Immature natural killer cell (primary cell): ENCODE measurements at regions not wholly inside any gene's neighbourhood (a gene's known extent, or its start where the extent isn't known, plus 50 kb on each side); places are given as distances from the start of the nearest gene placed in this dataset.

ENCODE experiments used
- DNase-seq, 3 donors: peaks; one replicate each; pipeline ENCODE4 v3.0.0; 2022; ENCODE audit warnings: mixed read lengths in 1 of 3
- H3K27ac Mint-ChIP-seq, 6 donors: one replicate each; pipeline ENCODE4 v1.8.0; 2020; ENCODE audit warnings: mixed read lengths in 6 of 6, mild to moderate bottlenecking in 5 of 6, inconsistent platforms in 4 of 6, moderate library complexity in 3 of 6
- H3K27me3 Mint-ChIP-seq, 3 donors: one replicate each; pipeline ENCODE4 v1.8.0; 2020 to 2021; ENCODE audit warnings: low read depth in 3 of 3, mild to moderate bottlenecking in 3 of 3, mixed read lengths in 3 of 3, moderate library complexity in 3 of 3, inconsistent platforms in 1 of 3
- H3K36me3 Mint-ChIP-seq, 3 donors: one replicate each; pipeline ENCODE4 v1.8.0; 2020; ENCODE audit warnings: mixed read lengths in 3 of 3, inconsistent platforms in 2 of 3, mild to moderate bottlenecking in 2 of 3
- H3K4me1 Mint-ChIP-seq, 2 donors: one replicate each; pipeline ENCODE4 v1.8.0; 2020; ENCODE audit warnings: inconsistent platforms in 2 of 2, mild to moderate bottlenecking in 2 of 2, mixed read lengths in 2 of 2, moderate library complexity in 1 of 2
- H3K4me3 Mint-ChIP-seq, 5 donors: one replicate each; pipeline ENCODE4 v1.8.0; 2020; ENCODE audit warnings: mild to moderate bottlenecking in 5 of 5, mixed read lengths in 5 of 5, inconsistent platforms in 3 of 5, moderate library complexity in 3 of 5
- H3K9me3 Mint-ChIP-seq, 6 donors: one replicate each; pipeline ENCODE4 v1.8.0; 2020; ENCODE audit warnings: mild to moderate bottlenecking in 6 of 6, mixed read lengths in 6 of 6, inconsistent platforms in 4 of 6, moderate library complexity in 3 of 6

- Mint-ChIP-seq H3K9me3 (no peaks in the 10 kb centered on the region), H3K4me1 (peaks cover 0 to 7% of the 10 kb centered on the region in 2 donors), H3K27me3 (peaks cover 1 to 4% (median 4%) of the 10 kb centered on the region in 3 donors), H3K4me3 (no peak overlapping the region), H3K36me3 (no peaks in the 10 kb centered on the region), H3K27ac (peak overlapping the region in 1 of 6 donors; percentile 55)
- no peak for DNase-seq
These were observed 102.3 kb upstream of the DRD2 start for GRCh38 chr11:113577356-113578032.

- DNase-seq: no peak
- Mint-ChIP-seq H3K4me1 (peaks cover 0 to 7% of the 10 kb centered on the region in 2 donors), H3K27ac (no peak overlapping the region), H3K4me3 (no peak overlapping the region), H3K9me3 (no peaks in the 10 kb centered on the region), H3K36me3 (no peaks in the 10 kb centered on the region), H3K27me3 (peaks cover 1 to 10% (median 5%) of the 10 kb centered on the region in 3 donors)
These were observed 99.4 kb upstream of the DRD2 start for GRCh38 chr11:113574586-113574985.

- Mint-ChIP-seq H3K9me3 (no peaks in the 10 kb centered on the region), H3K27ac (no peak overlapping the region), H3K27me3 (peaks cover 1 to 10% (median 5%) of the 10 kb centered on the region in 3 donors), H3K4me1 (peaks cover 0 to 7% of the 10 kb centered on the region in 2 donors), H3K4me3 (no peak overlapping the region), H3K36me3 (no peaks in the 10 kb centered on the region)
- no peak for DNase-seq
These were observed 99.0 kb upstream of the DRD2 start for GRCh38 chr11:113574171-113574570.

GRCh38 chr11:113572136-113572735 lies 97.0 kb upstream of the DRD2 start:
- Mint-ChIP-seq H3K4me1 (no peaks in the 10 kb centered on the region), H3K4me3 (no peak overlapping the region)

GRCh38 chr11:113571531-113571930 lies 96.3 kb upstream of the DRD2 start:
- Mint-ChIP-seq H3K36me3 (no peaks in the 10 kb centered on the region), H3K9me3 (no peaks in the 10 kb centered on the region), H3K4me3 (no peak overlapping the region), H3K27me3 (peaks cover 0 to 5% (median 5%) of the 10 kb centered on the region in 3 donors), H3K27ac (no peak overlapping the region), H3K4me1 (no peaks in the 10 kb centered on the region)
- DNase-seq: no peak

More at GRCh38 chr11:113572136-113572735, 97.0 kb upstream of the DRD2 start:
- no peaks in the 10 kb centered on the region for H3K36me3 Mint-ChIP-seq
- no peaks in the 10 kb centered on the region for H3K9me3 Mint-ChIP-seq
- no peak for DNase-seq
- H3K27me3 Mint-ChIP-seq: peaks cover 1 to 5% (median 5%) of the 10 kb centered on the region in 3 donors
- H3K27ac Mint-ChIP-seq: no peak overlapping the region

- Mint-ChIP-seq H3K4me1 (no peaks in the 10 kb centered on the region), H3K36me3 (no peaks in the 10 kb centered on the region), H3K4me3 (no peak overlapping the region), H3K27ac (no peak overlapping the region), H3K27me3 (peaks cover 0 to 9% (median 5%) of the 10 kb centered on the region in 3 donors), H3K9me3 (no peaks in the 10 kb centered on the region)
- no peak for DNase-seq
These were observed 95.7 kb upstream of the DRD2 start for GRCh38 chr11:113570906-113571305.

- H3K27ac Mint-ChIP-seq: no peak overlapping the region
- H3K36me3 Mint-ChIP-seq: no peaks in the 10 kb centered on the region
- no peak for DNase-seq
- no peaks in the 10 kb centered on the region for H3K9me3 Mint-ChIP-seq
- peaks cover 0 to 9% (median 5%) of the 10 kb centered on the region in 3 donors for H3K27me3 Mint-ChIP-seq
- no peak overlapping the region for H3K4me3 Mint-ChIP-seq
- no peaks in the 10 kb centered on the region for H3K4me1 Mint-ChIP-seq
These were observed 94.2 kb upstream of the DRD2 start for GRCh38 chr11:113569391-113569790.

GRCh38 chr11:113568566-113568965 lies 93.4 kb upstream of the DRD2 start:
- no peaks in the 10 kb centered on the region for H3K4me1 Mint-ChIP-seq
- no peak overlapping the region for H3K27ac Mint-ChIP-seq
- H3K9me3 Mint-ChIP-seq: no peaks in the 10 kb centered on the region
- peaks cover 0 to 9% (median 3%) of the 10 kb centered on the region in 3 donors for H3K27me3 Mint-ChIP-seq
- H3K4me3 Mint-ChIP-seq: no peak overlapping the region
- DNase-seq: no peak
- H3K36me3 Mint-ChIP-seq: no peaks in the 10 kb centered on the region

- Mint-ChIP-seq H3K36me3 (no peaks in the 10 kb centered on the region), H3K4me3 (no peak overlapping the region)
These were observed 92.8 kb upstream of the DRD2 start for GRCh38 chr11:113567867-113568544.

GRCh38 chr11:113567097-113567496 lies 91.9 kb upstream of the DRD2 start:
- DNase-seq: no peak
- Mint-ChIP-seq H3K27me3 (peaks cover 0 to 6% (median 6%) of the 10 kb centered on the region in 3 donors), H3K9me3 (no peaks in the 10 kb centered on the region), H3K36me3 (no peaks in the 10 kb centered on the region), H3K4me1 (no peaks in the 10 kb centered on the region), H3K4me3 (no peak overlapping the region), H3K27ac (no peak overlapping the region)

More at GRCh38 chr11:113567867-113568544, 92.8 kb upstream of the DRD2 start:
- H3K27ac Mint-ChIP-seq: no peak overlapping the region
- no peak for DNase-seq
- peaks cover 0 to 9% (median 3%) of the 10 kb centered on the region in 3 donors for H3K27me3 Mint-ChIP-seq
- H3K9me3 Mint-ChIP-seq: no peaks in the 10 kb centered on the region
- no peaks in the 10 kb centered on the region for H3K4me1 Mint-ChIP-seq

GRCh38 chr11:113564527-113565130 lies 89.4 kb upstream of the DRD2 start:
- no peaks in the 10 kb centered on the region for H3K36me3 Mint-ChIP-seq
- H3K4me3 Mint-ChIP-seq: no peak overlapping the region
- no peaks in the 10 kb centered on the region for H3K9me3 Mint-ChIP-seq
- H3K4me1 Mint-ChIP-seq: no peaks in the 10 kb centered on the region
- H3K27ac Mint-ChIP-seq: no peak overlapping the region
- no peak for DNase-seq
- peaks cover 0 to 4% (median 3%) of the 10 kb centered on the region in 3 donors for H3K27me3 Mint-ChIP-seq

GRCh38 chr11:113563766-113564526 lies 88.7 kb upstream of the DRD2 start:
- Mint-ChIP-seq H3K4me3 (no peak overlapping the region), H3K27me3 (peaks cover 0 to 4% (median 3%) of the 10 kb centered on the region in 3 donors), H3K27ac (no peak overlapping the region), H3K36me3 (no peaks in the 10 kb centered on the region), H3K9me3 (no peaks in the 10 kb centered on the region), H3K4me1 (no peaks in the 10 kb centered on the region)
- DNase-seq: no peak

- no peaks in the 10 kb centered on the region for H3K4me1 Mint-ChIP-seq
These were observed 87.8 kb upstream of the DRD2 start for GRCh38 chr11:113562981-113563461.

More at GRCh38 chr11:113562981-113563461, 87.8 kb upstream of the DRD2 start:
- no peaks in the 10 kb centered on the region for H3K36me3 Mint-ChIP-seq
- H3K27ac Mint-ChIP-seq: no peak overlapping the region
- no peaks in the 10 kb centered on the region for H3K9me3 Mint-ChIP-seq
- no peak for DNase-seq
- peaks cover 0 to 4% (median 3%) of the 10 kb centered on the region in 3 donors for H3K27me3 Mint-ChIP-seq
- H3K4me3 Mint-ChIP-seq: no peak overlapping the region
